Naive thymus-derived CD8-positive, alpha-beta T cell (primary cell): ENCODE measurements at regions not wholly inside any gene's neighbourhood (a gene's known extent, or its start where the extent isn't known, plus 50 kb on each side); places are given as distances from the start of the nearest gene placed in this dataset.
"Not testable (repeated sequence)": the region's sequence is repeated elsewhere in the genome, so short reads cannot be mapped to it uniquely, and the experiment has no call there.

Experiments
- ATAC-seq, 2 donors: fragments of 150-1000 bp; cut with Tn5 transposase in 1 of 2; sonication (Bioruptor Pico), chemical (Tn5 transposase) in 1 of 2; 1 replicate in 1 of 2; 2 replicates in 1 of 2; pipeline ENCODE4 v1.10.0; 2021; ENCODE audit warnings: mild to moderate bottlenecking in 2 of 2, moderate library complexity in 2 of 2
- POLR2A ChIA-PET: fragments of 350-600 bp; sonication (Branson Sonifier 250); formaldehyde crosslinking; loops from one replicate; lab custom pipeline; 2021; ENCODE audit warnings: antibody characterized with exemption; lab: Charles Lee
- DNase-seq, 10 donors: peaks; one replicate each; pipeline versions ENCODE4 v3.0.0 to v3.0.0-alpha.2; 2020 to 2022
- H3K27ac Mint-ChIP-seq, 10 donors: one replicate each; pipeline ENCODE4 v1.8.0; 2020 to 2022; ENCODE audit warnings: mild to moderate bottlenecking in 10 of 10, mixed read lengths in 10 of 10, moderate library complexity in 4 of 10, inconsistent platforms in 1 of 10
- H3K27me3 Mint-ChIP-seq, 5 donors: one replicate each; pipeline ENCODE4 v1.8.0; 2021 to 2022; ENCODE audit warnings: mixed read lengths in 5 of 5
- H3K36me3 Mint-ChIP-seq, 3 donors: one replicate each; pipeline ENCODE4 v1.8.0; 2020 to 2022; ENCODE audit warnings: mixed read lengths in 3 of 3, mild to moderate bottlenecking in 2 of 3, inconsistent platforms in 1 of 3
- H3K4me1 Mint-ChIP-seq, 4 donors: one replicate each; pipeline ENCODE4 v1.8.0; 2021 to 2022; ENCODE audit warnings: mixed read lengths in 4 of 4
- H3K4me3 Mint-ChIP-seq, 10 donors: one replicate each; pipeline ENCODE4 v1.8.0; 2020 to 2022; ENCODE audit warnings: mild to moderate bottlenecking in 10 of 10, mixed read lengths in 10 of 10, moderate library complexity in 6 of 10, inconsistent platforms in 1 of 10
- H3K9me3 Mint-ChIP-seq, 9 donors: one replicate each; pipeline ENCODE4 v1.8.0; 2020 to 2022; ENCODE audit warnings: mixed read lengths in 9 of 9, mild to moderate bottlenecking in 3 of 9, inconsistent platforms in 1 of 9, moderate library complexity in 1 of 9

- H3K27ac Mint-ChIP-seq: peak overlapping the region in 3 of 10 donors; percentile 5 to 70 (median 45)
- H3K36me3 Mint-ChIP-seq: no peaks in the 10 kb centered on the region
- H3K4me3 Mint-ChIP-seq: peak overlapping the region in 3 of 10 donors; percentile 10 to 43 (median 26)
Observed at GRCh38 chr13:39822437-39822836, 167.0 kb downstream of the COG6 start.

GRCh38 chr13:39823063-39823713 lies 167.7 kb downstream of the COG6 start:
- POLR2A ChIA-PET: no interaction called here
- peak; percentile 42 to 81 for ATAC-seq
- Mint-ChIP-seq H3K27ac (peak overlapping the region in 4 of 10 donors; percentile 16 to 70 (median 50)), H3K4me3 (peak overlapping the region in 8 of 10 donors; percentile 30 to 75 (median 58)), H3K27me3 (peaks cover 0 to 3% (median 0%) of the 10 kb centered on the region in 5 donors), H3K9me3 (peaks cover 0 to 5% (median 0%) of the 10 kb centered on the region in 9 donors), H3K36me3 (peaks cover 0 to under 1% (median 0%) of the 10 kb centered on the region in 3 donors), H3K4me1 (peaks cover 14 to 26% (median 18%) of the 10 kb centered on the region in 4 donors)
- peak in 2 of 10 donors; percentile 5 to 23 for DNase-seq

More at GRCh38 chr13:39822437-39822836, 167.0 kb downstream of the COG6 start:
- Mint-ChIP-seq H3K9me3 (no peaks in the 10 kb centered on the region), H3K27me3 (no peaks in the 10 kb centered on the region), H3K4me1 (peaks cover 14 to 26% (median 18%) of the 10 kb centered on the region in 4 donors)
- ATAC-seq (no peak), DNase-seq (no peak)
- POLR2A ChIA-PET: no interaction called here

- H3K4me3 Mint-ChIP-seq: no peak overlapping the region
- peaks cover 14 to 26% (median 18%) of the 10 kb centered on the region in 4 donors for H3K4me1 Mint-ChIP-seq
- POLR2A ChIA-PET: no interaction called here
- peaks cover 0 to 4% (median 0%) of the 10 kb centered on the region in 5 donors for H3K27me3 Mint-ChIP-seq
- peaks cover 0 to 19% (median 6%) of the 10 kb centered on the region in 9 donors for H3K9me3 Mint-ChIP-seq
- DNase-seq: peak in 1 of 10 donors; percentile 20
- H3K27ac Mint-ChIP-seq: peak overlapping the region in 2 of 10 donors; percentile 67 to 87
- no peak for ATAC-seq
- peaks cover 0 to 9% (median 6%) of the 10 kb centered on the region in 3 donors for H3K36me3 Mint-ChIP-seq
Observed at GRCh38 chr13:39825886-39826285, 170.4 kb downstream of the COG6 start.

GRCh38 chr13:39835253-39835652 lies 179.8 kb downstream of the COG6 start:
- no peak for DNase-seq
- POLR2A ChIA-PET: no interaction called here
- no peak for ATAC-seq
- Mint-ChIP-seq H3K4me1 (no peaks in the 10 kb centered on the region), H3K9me3 (peaks cover 0 to 2% (median 0%) of the 10 kb centered on the region in 9 donors), H3K27ac (no peak overlapping the region), H3K27me3 (peaks cover 0 to 4% (median 0%) of the 10 kb centered on the region in 5 donors), H3K4me3 (no peak overlapping the region), H3K36me3 (no peaks in the 10 kb centered on the region)

- ATAC-seq: no peak
- H3K4me1 Mint-ChIP-seq: no peaks in the 10 kb centered on the region
Observed at GRCh38 chr13:39836038-39836437, 180.6 kb downstream of the COG6 start.

GRCh38 chr13:39837866-39838265 lies 182.4 kb downstream of the COG6 start:
- H3K4me3 Mint-ChIP-seq, DNase-seq, H3K9me3 Mint-ChIP-seq, POLR2A ChIA-PET, ATAC-seq, H3K36me3 Mint-ChIP-seq, H3K27ac Mint-ChIP-seq, H3K4me1 Mint-ChIP-seq, H3K27me3 Mint-ChIP-seq: not testable (repeated sequence)

More at GRCh38 chr13:39836038-39836437, 180.6 kb downstream of the COG6 start:
- Mint-ChIP-seq H3K27ac (no peak overlapping the region), H3K36me3 (no peaks in the 10 kb centered on the region), H3K4me3 (no peak overlapping the region), H3K9me3 (peaks cover 0 to 2% (median 0%) of the 10 kb centered on the region in 9 donors), H3K27me3 (peaks cover 0 to 4% (median 0%) of the 10 kb centered on the region in 5 donors)
- POLR2A ChIA-PET: no interaction called here
- DNase-seq: no peak

- H3K36me3 Mint-ChIP-seq: no peaks in the 10 kb centered on the region
- DNase-seq: no peak
- H3K9me3 Mint-ChIP-seq: peaks cover 0 to 2% (median 0%) of the 10 kb centered on the region in 9 donors
- ATAC-seq: no peak
- no peak overlapping the region for H3K4me3 Mint-ChIP-seq
- peaks cover 0 to under 1% (median 0%) of the 10 kb centered on the region in 5 donors for H3K27me3 Mint-ChIP-seq
- POLR2A ChIA-PET: no interaction called here
- H3K4me1 Mint-ChIP-seq: no peaks in the 10 kb centered on the region
- no peak overlapping the region for H3K27ac Mint-ChIP-seq
Observed at GRCh38 chr13:39840201-39840600, 184.7 kb downstream of the COG6 start.

- Mint-ChIP-seq H3K27me3 (peaks cover 0 to 5% (median 0%) of the 10 kb centered on the region in 5 donors), H3K4me3 (no peak overlapping the region), H3K9me3 (peaks cover 0 to 20% (median 13%) of the 10 kb centered on the region in 9 donors), H3K4me1 (no peaks in the 10 kb centered on the region), H3K27ac (peak overlapping the region in 1 of 10 donors; percentile 23), H3K36me3 (peaks cover 0 to 7% (median 5%) of the 10 kb centered on the region in 3 donors)
- POLR2A ChIA-PET: no interaction called here
- ATAC-seq: no peak
- DNase-seq: no peak
Observed at GRCh38 chr13:39847336-39847735, 191.9 kb downstream of the COG6 start.

GRCh38 chr13:39855236-39855635 lies 199.8 kb downstream of the COG6 start:
- Mint-ChIP-seq H3K9me3 (peaks cover 0 to 39% (median 22%) of the 10 kb centered on the region in 9 donors), H3K27ac (no peak overlapping the region), H3K4me3 (no peak overlapping the region), H3K36me3 (peaks cover 0 to 18% (median 15%) of the 10 kb centered on the region in 3 donors), H3K4me1 (peaks cover 0 to 5% (median under 1%) of the 10 kb centered on the region in 4 donors), H3K27me3 (peaks cover 0 to 10% (median 5%) of the 10 kb centered on the region in 5 donors)
- ATAC-seq (no peak), DNase-seq (no peak)
- POLR2A ChIA-PET: no interaction called here

- Mint-ChIP-seq H3K36me3 (peaks cover 0 to 12% (median 12%) of the 10 kb centered on the region in 3 donors), H3K27me3 (peaks cover 0 to 10% (median 6%) of the 10 kb centered on the region in 5 donors), H3K27ac (no peak overlapping the region), H3K9me3 (peaks cover 0 to 32% (median 16%) of the 10 kb centered on the region in 9 donors), H3K4me3 (no peak overlapping the region), H3K4me1 (peaks cover 0 to 5% (median under 1%) of the 10 kb centered on the region in 4 donors)
- DNase-seq: no peak
- ATAC-seq: no peak
- POLR2A ChIA-PET: no interaction called here
Observed at GRCh38 chr13:39856714-39857113, 201.3 kb downstream of the COG6 start.

- H3K9me3 Mint-ChIP-seq: peaks cover 0 to 14% (median 3%) of the 10 kb centered on the region in 9 donors
- no peak for DNase-seq
Observed at GRCh38 chr13:39858794-39859193, 203.3 kb downstream of the COG6 start.

GRCh38 chr13:39859898-39860297 lies 204.4 kb downstream of the COG6 start:
- no peak overlapping the region for H3K4me3 Mint-ChIP-seq
- H3K27ac Mint-ChIP-seq: no peak overlapping the region
- ATAC-seq: no peak
- H3K9me3 Mint-ChIP-seq: peaks cover 0 to 6% (median 0%) of the 10 kb centered on the region in 9 donors
- H3K27me3 Mint-ChIP-seq: peaks cover 0 to 10% (median 4%) of the 10 kb centered on the region in 5 donors
- H3K36me3 Mint-ChIP-seq: no peaks in the 10 kb centered on the region
- POLR2A ChIA-PET: no interaction called here
- H3K4me1 Mint-ChIP-seq: peaks cover 0 to 5% (median under 1%) of the 10 kb centered on the region in 4 donors
- DNase-seq: no peak

More at GRCh38 chr13:39858794-39859193, 203.3 kb downstream of the COG6 start:
- no peak for ATAC-seq
- no peak overlapping the region for H3K27ac Mint-ChIP-seq
- H3K27me3 Mint-ChIP-seq: peaks cover 0 to 10% (median 4%) of the 10 kb centered on the region in 5 donors
- H3K36me3 Mint-ChIP-seq: peaks cover 0 to 6% (median 4%) of the 10 kb centered on the region in 3 donors
- POLR2A ChIA-PET: no interaction called here
- no peak overlapping the region for H3K4me3 Mint-ChIP-seq
- peaks cover 0 to 5% (median under 1%) of the 10 kb centered on the region in 4 donors for H3K4me1 Mint-ChIP-seq

- H3K36me3 Mint-ChIP-seq: no peaks in the 10 kb centered on the region
- H3K4me3 Mint-ChIP-seq: no peak overlapping the region
- POLR2A ChIA-PET: no interaction called here
- H3K4me1 Mint-ChIP-seq: peaks cover 0 to 2% (median 0%) of the 10 kb centered on the region in 4 donors
- no peak for DNase-seq
- ATAC-seq: no peak
- H3K27me3 Mint-ChIP-seq: peaks cover 0 to 12% (median 4%) of the 10 kb centered on the region in 5 donors
- no peak overlapping the region for H3K27ac Mint-ChIP-seq
- H3K9me3 Mint-ChIP-seq: peaks cover 0 to 6% (median 1%) of the 10 kb centered on the region in 9 donors
Observed at GRCh38 chr13:39862900-39863299, 207.4 kb downstream of the COG6 start.
